SIG-M5 treated with dmso at 0.1 percent for 504 hours (cell line): ENCODE measurements at regions not wholly inside any gene's neighbourhood (a gene's known extent, or its start where the extent isn't known, plus 50 kb on each side); places are given as distances from the start of the nearest gene placed in this dataset.
A peak's percentile ranks its signal among the peaks of the same experiment; 100 is the strongest.

ENCODE experiments used
- DNase-seq: peaks from one replicate; lab custom pipeline; 2025; ENCODE audit not compliant: unreplicated experiment; lab: John Stamatoyannopoulos, UW

DNA sequence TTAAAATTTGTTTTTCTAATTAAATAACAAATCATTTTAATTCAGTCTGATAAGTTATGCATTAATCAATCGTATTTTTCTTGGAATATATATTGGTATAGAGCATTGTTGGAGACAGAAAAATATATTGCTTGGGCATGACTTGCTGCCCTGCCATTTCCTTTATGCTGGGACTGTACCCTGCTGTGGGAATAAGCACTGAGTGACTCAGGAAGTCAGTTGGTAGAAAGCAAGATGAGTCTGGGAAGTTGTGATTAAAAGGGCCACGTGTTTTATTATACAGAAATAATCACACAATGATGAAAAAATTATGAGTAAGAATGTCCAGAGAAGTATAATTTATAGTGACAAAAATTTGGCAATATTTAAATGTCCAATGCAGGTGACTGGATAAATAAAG lies 139.5 kb downstream of the KIF18A start:
- no peak for DNase-seq

DNA sequence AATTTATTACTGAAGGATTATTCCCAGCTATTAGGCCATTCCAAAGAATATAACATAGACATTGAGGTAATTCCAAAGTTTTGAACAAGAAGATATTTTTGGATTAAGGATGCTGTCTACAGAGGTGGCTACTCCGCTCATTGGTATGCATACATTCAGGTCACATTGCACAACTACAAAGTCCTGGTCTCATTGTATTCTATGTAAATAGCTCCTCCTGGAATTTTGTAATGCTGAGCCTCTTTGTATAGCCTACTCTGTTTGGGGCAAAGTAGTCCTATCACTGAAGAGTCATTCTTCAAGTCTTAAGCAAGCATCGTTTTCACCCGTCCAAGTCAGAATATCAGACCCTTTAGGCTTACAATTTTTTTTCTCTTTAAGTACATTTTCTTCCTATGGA lies 142.4 kb downstream of the KIF18A start:
- DNase-seq: no peak

DNA sequence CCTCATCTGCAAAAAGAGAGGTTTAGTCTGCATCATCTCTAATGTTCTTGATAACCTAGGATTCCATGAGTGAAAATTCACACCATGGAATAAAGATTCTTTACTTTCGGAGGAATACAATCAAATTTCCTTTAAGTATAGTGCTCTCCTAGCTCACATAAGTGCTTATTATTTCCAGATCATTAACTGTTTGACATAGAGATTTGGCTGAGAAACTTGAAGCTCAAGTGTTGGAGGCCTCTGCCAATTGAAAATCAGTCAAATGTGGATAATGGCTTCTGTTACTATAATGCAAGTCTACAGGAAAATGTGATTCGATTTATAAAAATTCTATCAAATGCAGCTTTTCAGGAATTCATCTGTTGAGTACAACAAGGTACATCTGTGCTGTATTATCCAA lies 144.6 kb downstream of the KIF18A start:
- DNase-seq: no peak

DNA sequence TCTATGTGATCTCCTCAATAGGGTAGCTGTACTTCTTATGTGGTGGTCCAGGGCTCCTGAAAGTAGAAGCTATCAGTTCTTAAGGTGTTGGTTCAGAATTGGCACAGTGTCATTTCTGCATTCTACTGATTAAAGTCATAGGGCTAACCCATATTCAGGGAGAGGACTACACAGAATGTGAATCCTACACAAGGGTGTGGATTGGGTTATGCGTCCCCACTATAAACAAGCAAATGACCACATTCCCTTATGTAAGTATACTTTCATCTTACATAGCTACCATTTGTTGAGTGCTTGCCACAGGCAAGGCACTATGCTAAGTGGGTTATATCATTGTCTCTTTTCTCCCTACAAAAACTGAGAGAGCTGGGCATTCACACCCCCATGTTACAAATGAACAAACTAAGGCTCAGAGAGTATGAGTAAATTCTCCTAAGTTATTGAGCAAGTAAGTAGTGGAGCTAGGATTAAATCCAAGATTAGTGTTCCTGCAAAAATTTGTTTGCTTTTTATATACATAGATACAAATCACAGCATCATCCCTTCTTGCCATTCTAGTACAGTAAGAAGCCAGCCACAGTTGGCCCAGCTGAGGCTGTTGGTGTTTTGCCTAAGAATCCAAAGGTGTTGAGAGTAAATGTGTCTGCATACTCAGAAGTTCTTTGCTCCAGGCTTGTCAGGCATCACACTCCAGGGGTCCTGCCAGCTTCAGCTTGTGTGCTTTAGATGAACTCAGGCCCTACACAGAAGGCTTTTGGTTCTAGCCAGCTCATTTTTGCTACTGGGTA lies 157.8 kb downstream of the KIF18A start:
- no peak for DNase-seq

DNA sequence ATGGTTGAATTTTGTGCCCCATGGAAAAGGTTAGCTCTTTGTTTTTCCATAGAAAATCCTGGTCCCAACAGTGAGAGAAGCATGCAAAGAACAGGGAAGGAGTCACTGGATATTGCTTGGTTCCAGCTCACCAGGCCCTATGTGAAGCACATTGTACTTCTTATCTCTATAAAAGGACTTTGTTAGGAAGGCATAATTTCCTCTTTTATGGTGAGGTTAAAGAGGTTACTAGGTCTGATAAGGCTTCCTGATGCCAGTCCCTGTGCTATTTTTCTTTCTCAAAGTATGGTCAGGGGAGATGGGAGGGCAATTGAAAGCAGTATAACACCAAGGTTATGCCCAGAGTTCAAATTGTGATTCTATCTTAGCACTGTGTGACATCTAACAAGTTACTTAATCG lies 162.6 kb downstream of the KIF18A start:
- no peak for DNase-seq

DNA sequence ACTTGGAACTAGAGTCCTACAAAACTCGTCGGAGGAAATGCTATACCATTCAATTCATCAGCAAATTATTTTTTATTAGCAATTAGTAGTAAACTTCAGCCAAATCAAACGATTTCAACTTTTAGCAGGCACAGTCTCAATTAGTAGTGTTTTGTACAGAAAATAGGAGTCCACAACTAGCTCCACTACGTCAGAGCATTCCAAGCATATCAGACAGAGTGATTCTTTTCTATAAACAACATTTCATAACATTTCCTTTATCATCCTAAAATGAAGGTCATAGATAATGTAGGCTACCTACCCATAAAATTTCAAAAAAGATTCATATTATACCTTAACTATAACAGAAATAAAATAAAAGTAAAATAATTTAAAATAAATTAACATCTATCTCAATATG lies 169.9 kb downstream of the KIF18A start:
- no peak for DNase-seq

DNA sequence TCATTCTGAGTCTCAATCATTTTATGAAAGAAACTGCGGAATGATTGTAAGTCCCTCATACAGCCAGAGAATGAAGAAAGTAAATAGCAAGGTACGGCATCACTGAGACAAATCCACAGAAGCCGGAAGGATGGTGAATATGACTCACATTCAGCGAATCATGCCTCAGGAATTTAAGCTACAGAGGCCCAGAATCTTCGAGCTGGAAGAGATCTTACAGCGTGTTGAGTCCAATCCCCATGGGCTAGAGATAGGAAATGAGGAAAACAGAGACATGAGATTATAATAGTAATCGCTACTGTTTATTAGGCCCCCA lies 173.2 kb downstream of the KIF18A start:
- DNase-seq: no peak

DNA sequence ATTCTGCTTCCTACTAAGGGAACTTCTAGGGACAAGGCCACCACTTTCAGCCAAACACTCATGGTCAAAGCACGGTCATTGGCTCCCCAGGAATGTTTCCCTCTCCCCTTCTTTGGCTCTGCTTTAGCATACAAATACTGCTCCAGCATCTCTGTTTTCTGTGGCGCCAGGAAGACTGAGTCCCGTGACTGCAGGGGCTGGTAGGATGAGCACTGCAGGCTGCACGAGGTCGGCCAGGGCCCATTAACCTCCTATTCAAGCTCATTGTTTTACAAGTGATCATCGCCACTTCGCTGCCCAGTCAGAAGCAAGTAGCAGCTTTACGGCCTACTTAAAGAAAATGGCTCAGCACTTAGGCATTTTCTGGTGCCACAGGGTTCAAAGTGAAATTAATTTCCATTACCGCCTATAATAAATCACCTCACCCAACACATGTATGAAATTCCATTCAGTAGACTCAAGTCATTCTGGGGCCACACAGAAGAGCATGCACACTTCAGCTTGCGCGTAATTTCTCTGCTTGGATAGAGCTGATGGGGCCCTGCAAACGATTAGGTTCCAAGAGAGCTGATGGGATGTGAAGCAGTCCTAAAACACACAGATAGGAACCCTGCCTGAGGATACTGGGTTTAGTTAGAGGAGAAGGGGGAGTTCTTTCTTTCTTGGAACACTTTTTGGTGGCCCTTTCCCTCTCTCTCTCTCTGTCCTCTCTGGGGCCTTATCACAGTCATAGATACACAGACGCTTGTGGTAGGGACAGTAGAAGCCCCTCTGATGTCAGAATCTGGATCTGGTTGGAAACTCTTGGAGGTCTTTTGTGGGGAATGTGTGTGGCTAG lies 173.7 kb downstream of the KIF18A start:
- no peak for DNase-seq

DNA sequence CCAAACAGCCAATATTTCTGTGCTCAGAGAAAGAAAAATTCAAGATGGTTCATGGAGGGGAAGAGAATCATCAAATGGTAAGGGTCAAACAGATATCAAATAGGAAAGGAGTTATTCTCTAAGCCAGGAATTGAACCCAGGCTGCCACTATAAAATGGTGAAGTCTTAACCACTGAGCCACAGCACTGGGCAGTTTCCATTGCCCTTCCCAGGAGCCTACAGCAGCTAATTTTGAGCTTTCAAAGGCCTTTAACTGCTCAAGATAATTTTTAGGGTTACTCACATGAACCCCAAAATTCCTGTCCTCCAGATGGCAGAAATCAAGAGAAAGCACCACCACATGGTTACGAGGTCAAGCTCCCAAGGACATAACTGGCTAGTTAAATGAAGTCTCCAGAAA lies 176.2 kb downstream of the KIF18A start:
- no peak for DNase-seq

DNA sequence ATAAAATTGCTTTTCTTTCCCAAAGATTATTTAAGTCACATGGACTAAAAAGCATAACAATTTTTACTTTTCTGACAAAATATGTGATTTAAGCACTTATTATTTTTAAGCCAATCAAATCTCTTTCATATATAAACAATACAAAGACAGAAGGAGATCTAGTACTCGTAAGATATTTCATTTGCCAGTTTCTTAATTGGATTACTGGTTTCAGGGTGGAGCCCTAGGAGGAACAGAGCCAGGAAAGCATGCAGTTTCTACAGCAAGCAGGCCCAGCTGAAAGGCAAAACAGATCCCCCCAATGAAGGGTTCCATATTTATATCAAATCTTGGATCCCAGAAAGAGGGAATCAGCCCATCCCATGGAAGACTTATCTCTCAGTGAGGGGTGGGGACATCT lies 177.0 kb downstream of the KIF18A start:
- DNase-seq: no peak

DNA sequence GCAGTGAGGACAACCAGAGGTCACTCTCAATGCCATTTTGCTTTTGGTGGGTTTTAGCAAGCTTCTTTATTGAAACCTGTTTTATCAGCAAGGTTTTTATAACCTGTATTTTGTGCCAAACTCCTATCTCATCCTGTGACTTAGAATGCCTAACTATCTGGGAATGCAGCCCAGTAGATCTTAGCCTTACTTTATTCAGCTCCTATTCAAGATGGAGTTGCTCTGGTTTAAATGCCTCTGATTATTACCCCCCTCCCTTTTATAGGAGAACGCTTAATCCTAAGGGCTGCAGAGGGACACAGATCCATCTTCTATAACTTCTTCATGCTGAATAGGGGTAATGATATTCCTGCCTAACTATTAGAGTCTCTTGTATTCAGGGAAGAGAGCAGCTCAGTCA lies 179.1 kb downstream of the KIF18A start:
- DNase-seq: no peak

DNA sequence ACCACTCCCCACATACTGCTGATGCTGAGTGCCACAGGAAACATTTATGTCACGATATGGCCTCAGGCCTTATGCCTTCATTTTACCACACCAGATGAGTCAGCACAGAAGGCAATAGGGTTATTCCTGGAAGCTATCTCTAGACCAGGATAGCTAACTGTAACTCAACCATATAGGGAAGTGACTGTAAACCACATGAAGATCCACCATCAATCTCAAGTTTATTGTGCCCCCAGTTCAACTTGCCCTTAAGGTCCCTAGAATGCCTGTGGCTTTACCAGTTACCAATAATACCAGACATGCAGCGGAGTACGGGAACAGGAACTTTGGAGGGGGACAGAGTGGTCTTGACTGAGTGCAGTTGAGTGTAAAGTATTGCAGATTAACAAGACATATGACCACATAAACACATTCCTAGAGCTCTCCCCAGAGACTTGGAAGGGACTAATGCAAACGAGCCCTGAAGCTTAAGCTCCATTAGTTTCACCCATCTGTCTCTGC lies 180.9 kb downstream of the KIF18A start:
- peak; percentile 35 for DNase-seq

DNA sequence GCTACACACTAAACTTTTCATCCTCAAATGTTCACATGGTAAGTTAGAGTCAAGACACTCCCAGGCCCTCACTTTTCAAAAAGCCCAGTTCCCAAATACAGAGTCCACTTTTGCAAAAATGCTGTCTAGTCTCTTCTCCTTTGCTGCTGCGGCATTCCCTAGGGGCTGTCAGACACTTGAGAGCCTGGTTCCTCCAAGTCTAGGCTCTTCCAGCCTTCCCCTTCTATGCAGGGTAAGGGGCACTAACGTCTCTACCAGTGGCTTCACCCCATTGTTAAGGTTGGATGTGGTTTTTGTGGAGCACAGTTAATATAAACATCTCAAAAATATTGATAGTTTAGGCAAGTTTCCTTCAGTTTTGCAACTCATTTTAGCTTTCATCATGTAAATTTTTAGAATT lies 181.5 kb downstream of the KIF18A start:
- DNase-seq: no peak

DNA sequence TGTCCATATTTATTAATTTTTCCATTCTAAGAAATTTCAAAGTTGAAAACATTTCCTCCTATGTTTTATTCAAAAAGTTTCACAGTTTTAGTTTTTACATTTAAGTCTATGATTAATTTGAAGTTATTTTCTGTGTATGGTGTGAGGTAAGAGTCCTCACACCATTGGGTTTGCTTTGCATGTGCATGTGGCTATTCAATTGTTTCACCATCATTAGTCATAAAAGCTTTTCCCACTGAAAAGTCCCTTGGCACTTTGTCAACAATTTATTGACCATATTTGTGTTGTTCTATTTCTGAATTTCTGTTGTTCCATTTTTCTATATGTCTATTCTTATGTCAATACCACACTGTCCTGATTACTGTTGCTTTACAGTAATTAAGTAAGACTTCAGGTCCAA lies 186.5 kb downstream of the KIF18A start:
- no peak for DNase-seq

DNA sequence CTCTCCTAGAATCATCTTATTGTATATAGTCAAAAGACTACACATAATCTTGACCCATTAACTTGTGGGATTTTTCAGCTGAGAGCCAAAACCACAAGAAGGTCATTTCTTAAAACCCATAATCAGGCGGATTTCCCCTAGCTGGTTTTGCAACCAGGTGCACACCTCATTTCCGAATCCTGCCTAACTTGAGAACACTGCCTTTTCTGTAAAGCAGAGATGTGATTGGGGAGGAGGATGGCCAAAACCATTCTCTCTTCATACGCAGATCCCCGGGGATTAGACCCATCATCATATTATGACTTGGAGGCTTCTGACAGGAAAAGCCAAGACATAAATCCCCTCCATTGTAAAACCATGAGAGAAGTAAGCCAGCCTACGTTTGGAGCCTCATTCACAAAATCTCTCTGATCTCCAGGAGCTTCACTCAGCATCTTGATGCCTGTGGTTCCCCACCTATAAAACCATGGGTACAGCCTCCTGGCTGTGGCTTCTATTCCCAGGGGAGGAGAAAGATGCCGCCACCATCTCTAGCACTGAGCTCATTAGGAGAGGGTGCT lies 191.3 kb downstream of the KIF18A start:
- no peak for DNase-seq

DNA sequence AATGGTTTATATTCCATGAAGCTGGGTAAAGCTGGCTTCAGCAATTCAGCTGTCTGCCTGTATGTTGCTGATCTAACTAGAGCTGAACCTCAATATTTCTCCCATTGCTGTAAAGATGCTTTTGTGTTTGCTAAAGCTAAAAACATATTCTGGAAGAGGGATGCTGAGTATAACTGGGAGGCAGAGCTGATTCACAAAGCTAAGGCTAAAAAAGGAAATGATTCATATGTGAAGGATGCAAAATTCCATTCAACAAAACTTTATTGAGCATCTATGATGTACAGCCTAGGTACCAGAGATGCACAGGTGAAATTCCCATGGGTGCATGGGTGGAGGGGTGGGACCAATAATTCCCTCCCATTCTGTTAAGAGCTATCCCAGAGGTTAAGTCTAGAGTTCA lies 193.9 kb downstream of the KIF18A start:
- no peak for DNase-seq

DNA sequence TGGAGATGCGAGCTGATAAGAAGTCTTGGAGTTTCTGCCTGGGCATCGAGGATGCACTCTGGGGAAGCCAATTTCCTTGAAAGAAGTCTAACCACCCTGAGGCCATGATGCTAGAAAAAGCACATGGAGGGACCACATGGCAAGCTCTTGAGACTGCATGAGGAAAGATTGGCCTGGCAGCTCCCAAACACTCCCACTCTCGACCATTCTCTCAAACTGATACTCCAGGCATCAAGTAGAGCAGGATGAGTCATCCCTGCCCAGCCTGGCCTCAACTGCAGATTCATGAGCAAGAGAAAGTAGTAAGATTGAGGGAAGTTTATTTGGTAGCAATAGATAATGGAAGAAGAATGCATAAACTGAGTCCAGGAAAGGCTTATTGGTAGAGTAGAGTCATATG lies 194.3 kb downstream of the KIF18A start:
- DNase-seq: no peak

DNA sequence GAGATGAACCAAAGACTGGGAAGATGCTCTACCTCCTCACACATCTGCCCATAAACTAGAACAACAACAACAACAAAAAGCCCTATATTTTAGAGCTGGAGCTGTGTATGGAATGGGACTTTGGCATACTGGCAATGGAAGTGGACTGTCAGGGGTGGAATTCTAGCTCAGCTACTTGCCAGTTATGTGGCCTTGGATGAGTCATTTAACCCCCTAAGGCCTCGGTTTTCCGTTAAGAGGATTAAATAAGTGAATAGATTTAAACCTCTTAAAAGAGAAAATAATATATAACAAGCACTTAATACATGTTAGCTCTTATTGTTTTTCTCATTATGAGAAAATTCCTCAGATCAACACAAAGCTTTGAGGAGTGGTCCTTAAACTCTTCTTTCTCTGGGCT lies 195.0 kb downstream of the KIF18A start:
- DNase-seq: no peak

DNA sequence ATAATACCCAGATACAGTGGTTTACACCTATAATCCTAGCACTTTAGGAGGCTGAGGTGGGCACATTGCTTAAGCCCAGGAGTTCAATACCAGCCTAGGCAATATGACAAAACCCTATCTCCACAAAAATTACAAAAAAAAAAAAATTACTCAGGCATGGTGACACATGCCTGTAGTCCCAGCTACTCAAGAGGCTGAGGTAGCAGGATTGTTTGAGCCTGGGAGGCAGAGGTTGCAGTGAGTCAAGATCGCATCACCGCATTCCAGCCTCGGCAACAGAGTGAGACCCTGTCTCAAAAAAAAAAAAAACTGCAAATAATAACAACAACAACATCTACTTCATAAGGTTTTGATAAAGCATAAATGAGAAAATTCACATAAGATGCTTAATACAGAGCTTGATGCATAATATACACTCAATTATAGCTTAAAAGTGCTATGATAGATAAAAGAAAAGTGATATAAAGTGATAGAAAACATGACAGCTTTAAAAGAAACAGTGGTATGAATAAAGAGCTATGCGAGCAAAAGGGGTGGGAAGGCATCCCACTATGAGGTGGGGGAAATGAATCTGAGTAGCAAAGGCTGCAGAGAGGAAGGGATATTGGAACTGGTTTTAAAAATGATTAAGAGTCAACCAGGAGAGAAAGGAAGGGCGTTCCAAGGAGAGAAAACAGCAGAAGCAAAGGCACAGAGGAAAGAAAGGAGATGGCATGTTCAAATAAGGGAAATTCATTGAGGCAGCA lies 197.6 kb downstream of the KIF18A start:
- no peak for DNase-seq

DNA sequence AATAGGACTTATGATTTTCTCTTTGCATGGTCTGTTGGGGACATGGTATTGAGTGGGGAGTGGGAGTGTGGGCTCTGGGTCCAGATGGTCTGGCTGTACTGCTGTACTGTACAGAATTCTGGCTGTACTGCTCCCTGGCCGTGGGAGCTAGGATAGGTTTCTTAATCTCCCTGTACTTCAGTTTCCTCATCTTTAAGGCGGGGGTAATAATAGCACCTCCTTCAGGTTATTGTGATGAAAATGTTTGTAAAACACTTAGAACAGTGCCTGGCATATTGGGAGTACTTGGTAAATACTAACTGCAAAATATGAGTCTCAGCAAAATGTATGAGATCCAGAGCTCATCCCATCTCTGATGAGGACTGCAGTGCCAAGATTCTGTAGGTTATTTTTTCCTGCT lies 198.6 kb downstream of the KIF18A start:
- no peak for DNase-seq

DNA sequence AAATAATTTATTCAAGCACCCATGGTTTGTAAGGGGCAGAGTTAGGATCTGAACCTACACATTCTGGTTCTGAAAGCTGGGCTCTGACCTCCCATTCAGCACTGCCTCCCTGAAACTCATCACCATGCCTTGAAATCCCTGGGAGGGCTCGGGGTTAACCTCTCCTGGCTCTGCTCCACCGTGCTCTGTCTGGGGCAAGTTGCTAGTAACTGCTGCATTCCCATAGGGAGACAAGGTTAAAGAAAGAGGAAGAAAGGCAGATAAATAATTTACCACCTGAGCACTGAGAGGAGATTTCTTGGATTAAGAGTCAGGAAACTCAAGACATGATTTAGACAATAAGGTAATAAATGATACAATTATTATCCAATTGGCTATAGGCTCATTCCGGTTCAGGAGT lies 199.3 kb downstream of the KIF18A start:
- DNase-seq: no peak

DNA sequence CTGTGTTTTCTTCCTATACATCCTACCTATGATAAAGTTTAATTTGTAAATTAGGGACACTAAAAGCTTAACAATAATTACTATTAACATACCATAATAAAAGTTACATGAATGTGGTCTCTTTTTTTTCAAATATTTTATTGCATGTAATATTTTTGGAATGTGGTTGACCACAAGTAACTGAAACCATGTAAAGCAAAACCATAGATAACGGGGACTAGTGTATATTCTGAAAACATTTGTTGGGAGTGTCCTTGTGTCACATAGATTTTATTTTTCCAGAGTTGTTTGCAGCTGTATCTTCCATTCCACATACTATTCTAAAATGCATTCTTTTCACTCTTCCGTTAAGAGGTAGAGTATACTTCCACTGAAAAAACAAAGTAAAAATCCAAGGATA lies 200.4 kb downstream of the KIF18A start:
- DNase-seq: no peak
